Stomach (tissue), 4 donors: ENCODE measurements at regions not wholly inside any gene's neighbourhood (a gene's known extent, or its start where the extent isn't known, plus 50 kb on each side); places are given as distances from the start of the nearest gene placed in this dataset.

Experiments
- EP300 ChIP-seq: sonication (generic); formaldehyde crosslinking; IDR thresholded peaks from one replicate; pipeline ENCODE4 v1.6.1; 2017; ENCODE audit warnings: antibody characterized with exemption
- TF ChIP-seq, protein P1 (sequence below), 7 experiments: fragments of 450-650 bp in 4 of 7; fragments of 200-600 bp in 3 of 7; sonication (generic) in 3 of 7; IDR thresholded peaks; one replicate each; pipeline ENCODE4 v1.5.1; 2016 to 2019; ENCODE audit warnings: antibody characterized with exemption in 7 of 7, control low read depth in 2 of 7, mild to moderate bottlenecking in 1 of 7

DNA sequence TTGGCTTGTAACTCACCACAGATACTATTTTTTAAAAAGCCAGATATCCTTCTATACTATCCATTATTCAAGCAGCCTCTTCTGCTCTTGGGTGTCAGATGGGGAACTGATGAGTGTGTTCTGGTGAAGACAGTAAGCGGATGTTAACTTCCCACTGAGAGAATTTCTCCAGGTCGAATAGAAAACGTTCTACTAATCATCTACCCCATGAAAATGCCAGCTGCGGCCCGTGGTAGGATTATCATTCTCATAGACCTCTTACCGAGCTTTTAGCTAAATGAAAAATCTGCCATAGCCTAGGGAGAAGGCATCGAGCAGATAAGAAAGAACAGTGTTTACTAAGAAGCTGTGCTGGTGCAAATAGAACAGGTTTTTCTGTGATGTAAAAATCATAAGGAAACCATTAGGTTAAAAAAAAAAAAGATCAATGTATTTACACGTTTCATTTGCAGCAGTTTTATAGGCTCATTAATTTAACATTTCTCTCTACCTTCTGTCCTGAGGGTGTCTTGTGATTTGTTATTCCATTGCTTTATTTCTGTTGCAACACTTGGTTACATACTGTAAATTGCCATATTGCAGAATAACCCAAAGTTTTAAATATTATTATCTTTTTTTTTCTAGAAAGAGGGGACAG lies 1521.5 kb upstream of the ZEB2 start:
- TF ChIP-seq, protein P1, sequence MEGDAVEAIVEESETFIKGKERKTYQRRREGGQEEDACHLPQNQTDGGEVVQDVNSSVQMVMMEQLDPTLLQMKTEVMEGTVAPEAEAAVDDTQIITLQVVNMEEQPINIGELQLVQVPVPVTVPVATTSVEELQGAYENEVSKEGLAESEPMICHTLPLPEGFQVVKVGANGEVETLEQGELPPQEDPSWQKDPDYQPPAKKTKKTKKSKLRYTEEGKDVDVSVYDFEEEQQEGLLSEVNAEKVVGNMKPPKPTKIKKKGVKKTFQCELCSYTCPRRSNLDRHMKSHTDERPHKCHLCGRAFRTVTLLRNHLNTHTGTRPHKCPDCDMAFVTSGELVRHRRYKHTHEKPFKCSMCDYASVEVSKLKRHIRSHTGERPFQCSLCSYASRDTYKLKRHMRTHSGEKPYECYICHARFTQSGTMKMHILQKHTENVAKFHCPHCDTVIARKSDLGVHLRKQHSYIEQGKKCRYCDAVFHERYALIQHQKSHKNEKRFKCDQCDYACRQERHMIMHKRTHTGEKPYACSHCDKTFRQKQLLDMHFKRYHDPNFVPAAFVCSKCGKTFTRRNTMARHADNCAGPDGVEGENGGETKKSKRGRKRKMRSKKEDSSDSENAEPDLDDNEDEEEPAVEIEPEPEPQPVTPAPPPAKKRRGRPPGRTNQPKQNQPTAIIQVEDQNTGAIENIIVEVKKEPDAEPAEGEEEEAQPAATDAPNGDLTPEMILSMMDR (IDR thresholded peaks at IDR 0.05): no peak
- no peak for TF ChIP-seq EP300
